ENCODE measurements at regions not wholly inside any gene's neighbourhood (a gene's known extent, or its start where the extent isn't known, plus 50 kb on each side); places are given as distances from the start of the nearest gene placed in this dataset.

GRCh38 chr7:12862146-12862545 is 174.7 kb downstream of the ARL4A start:
- TF ChIP-seq POLR2A (IDR thresholded peaks at IDR 0.05; ENCODE audit: low read depth, low read length) (no peak), POLR2AphosphoS5 (IDR thresholded peaks at IDR 0.05; ENCODE audit: low read depth, low read length) (no peak)

Data from GM12892 (cell line).